UCSD-AML1 (cell line): ENCODE measurements at regions not wholly inside any gene's neighbourhood (a gene's known extent, or its start where the extent isn't known, plus 50 kb on each side); places are given as distances from the start of the nearest gene placed in this dataset.

Experiments used
- DNase-seq: peaks from one replicate; lab custom pipeline; 2025; ENCODE audit not compliant: unreplicated experiment; lab: John Stamatoyannopoulos, UW

GRCh38 chr10:130455111-130455695 lies 319.0 kb downstream of the GLRX3 start:
- no peak for DNase-seq

- DNase-seq, result no peak
Observed at GRCh38 chr10:130455791-130456190, 319.6 kb downstream of the GLRX3 start.

- DNase-seq, result no peak
Observed at GRCh38 chr10:130456616-130457015, 320.4 kb downstream of the GLRX3 start.

GRCh38 chr10:130458509-130458908 lies 322.3 kb downstream of the GLRX3 start:
- no peak for DNase-seq

- no peak for DNase-seq
Observed at GRCh38 chr10:130459011-130459410, 322.8 kb downstream of the GLRX3 start.

- no peak for DNase-seq
Observed at GRCh38 chr10:130459851-130460490, 323.8 kb downstream of the GLRX3 start.

- no peak for DNase-seq
Observed at GRCh38 chr10:130461631-130462030, 325.4 kb downstream of the GLRX3 start.

GRCh38 chr10:130463104-130463875 lies 327.1 kb downstream of the GLRX3 start:
- no peak for DNase-seq

GRCh38 chr10:130463876-130464364 lies 327.7 kb downstream of the GLRX3 start:
- no peak for DNase-seq

- no peak for DNase-seq
Observed at GRCh38 chr10:130464426-130464825, 328.2 kb downstream of the GLRX3 start.

GRCh38 chr10:130466271-130466997 lies 330.2 kb downstream of the GLRX3 start:
- DNase-seq, result no peak

GRCh38 chr10:130470286-130470685 lies 334.1 kb downstream of the GLRX3 start:
- DNase-seq, result no peak

GRCh38 chr10:130470973-130471372 lies 334.8 kb downstream of the GLRX3 start:
- DNase-seq, result no peak

- no peak for DNase-seq
Observed at GRCh38 chr10:130471486-130471885, 335.3 kb downstream of the GLRX3 start.

- no peak for DNase-seq
Observed at GRCh38 chr10:130472236-130472635, 336.0 kb downstream of the GLRX3 start.

GRCh38 chr10:130474591-130474990 lies 338.4 kb downstream of the GLRX3 start:
- no peak for DNase-seq

GRCh38 chr10:130477360-130477759 lies 341.2 kb downstream of the GLRX3 start:
- no peak for DNase-seq

GRCh38 chr10:130479146-130479545 lies 343.0 kb downstream of the GLRX3 start:
- no peak for DNase-seq

GRCh38 chr10:130479926-130480325 lies 343.7 kb downstream of the GLRX3 start:
- DNase-seq, result no peak

GRCh38 chr10:130480491-130480890 lies 344.3 kb downstream of the GLRX3 start:
- no peak for DNase-seq
